Left forelimb (tissue), 1 donor: ENCODE measurements at regions not wholly inside any gene's neighbourhood (a gene's known extent, or its start where the extent isn't known, plus 50 kb on each side); places are given as distances from the start of the nearest gene placed in this dataset.
"Not testable (repeated sequence)": the region's sequence is repeated elsewhere in the genome, so short reads cannot be mapped to it uniquely, and the experiment has no call there.

ENCODE experiments used
- DNase-seq: peaks from one replicate; pipeline ENCODE4 v3.0.0-alpha.2; 2018; ENCODE audit warnings: low spot score

GRCh38 chr22:48080316-48081165 lies 1318.1 kb downstream of the TBC1D22A start:
- no peak for DNase-seq

GRCh38 chr22:48079505-48080290 lies 1317.2 kb downstream of the TBC1D22A start:
- DNase-seq, result no peak

- DNase-seq, result no peak
Measured at GRCh38 chr22:48078825-48079224, 1316.4 kb downstream of the TBC1D22A start.

- DNase-seq, result no peak
Measured at GRCh38 chr22:48077699-48078098, 1315.2 kb downstream of the TBC1D22A start.

GRCh38 chr22:48076008-48076407 lies 1313.6 kb downstream of the TBC1D22A start:
- DNase-seq, result no peak

- DNase-seq, result no peak
Measured at GRCh38 chr22:48075604-48076003, 1313.2 kb downstream of the TBC1D22A start.

- no peak for DNase-seq
Measured at GRCh38 chr22:48072777-48073176, 1310.3 kb downstream of the TBC1D22A start.

GRCh38 chr22:48071828-48072227 lies 1309.4 kb downstream of the TBC1D22A start:
- DNase-seq, result no peak

- no peak for DNase-seq
Measured at GRCh38 chr22:48071305-48071704, 1308.9 kb downstream of the TBC1D22A start.

- DNase-seq, result no peak
Measured at GRCh38 chr22:48070760-48071159, 1308.3 kb downstream of the TBC1D22A start.

- no peak for DNase-seq
Measured at GRCh38 chr22:48070083-48070482, 1307.6 kb downstream of the TBC1D22A start.

GRCh38 chr22:48069256-48069655 lies 1306.8 kb downstream of the TBC1D22A start:
- no peak for DNase-seq

- no peak for DNase-seq
Measured at GRCh38 chr22:48068323-48068885, 1306.0 kb downstream of the TBC1D22A start.

GRCh38 chr22:48065892-48066291 lies 1303.4 kb downstream of the TBC1D22A start:
- DNase-seq, result no peak

- DNase-seq, result no peak
Measured at GRCh38 chr22:48061726-48062125, 1299.3 kb downstream of the TBC1D22A start.

- DNase-seq, result no peak
Measured at GRCh38 chr22:48060266-48060665, 1297.8 kb downstream of the TBC1D22A start.

- not testable (repeated sequence) for DNase-seq
Measured at GRCh38 chr22:48059521-48059920, 1297.1 kb downstream of the TBC1D22A start.

- peak; percentile 30 for DNase-seq
Measured at GRCh38 chr22:48057116-48057835, 1294.8 kb downstream of the TBC1D22A start.

- DNase-seq, result no peak
Measured at GRCh38 chr22:48055827-48056226, 1293.4 kb downstream of the TBC1D22A start.

- DNase-seq, result no peak
Measured at GRCh38 chr22:48055185-48055584, 1292.7 kb downstream of the TBC1D22A start.

- no peak for DNase-seq
Measured at GRCh38 chr22:48054596-48054995, 1292.1 kb downstream of the TBC1D22A start.

GRCh38 chr22:48053973-48054372 lies 1291.5 kb downstream of the TBC1D22A start:
- DNase-seq, result no peak
